Glomerular visceral epithelial cell (primary cell): ENCODE measurements at regions not wholly inside any gene's neighbourhood (a gene's known extent, or its start where the extent isn't known, plus 50 kb on each side); places are given as distances from the start of the nearest gene placed in this dataset.
"Not testable (repeated sequence)": the region's sequence is repeated elsewhere in the genome, so short reads cannot be mapped to it uniquely, and the experiment has no call there.

ENCODE experiments used
- DNase-seq: peaks from one replicate; pipeline ENCODE4 v3.0.0-alpha.2; 2016; ENCODE audit errors: extremely low spot score

GRCh38 chr7:17090751-17091150, 207.7 kb upstream of the AHR start:
- no peak for DNase-seq

DNA sequence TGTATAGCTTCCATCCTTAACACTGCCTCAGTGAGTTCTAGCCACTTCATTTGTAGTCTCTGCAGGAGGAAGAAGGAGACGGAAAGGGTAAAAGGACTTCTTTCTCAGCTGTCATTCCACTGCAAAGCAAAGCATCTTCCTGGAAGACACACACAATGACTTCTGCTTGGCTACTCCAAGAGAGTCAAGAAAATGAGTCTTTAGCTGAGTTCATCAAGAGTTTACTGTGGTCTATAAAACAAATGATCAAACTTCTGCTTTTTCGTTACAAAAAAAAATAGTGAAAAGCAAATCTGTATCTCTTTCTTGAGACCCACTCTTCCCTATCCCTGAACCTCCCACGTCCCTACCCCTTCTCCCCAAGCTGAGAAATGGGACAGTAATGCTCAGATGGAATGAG, 205.0 kb upstream of the AHR start:
- no peak for DNase-seq

DNA sequence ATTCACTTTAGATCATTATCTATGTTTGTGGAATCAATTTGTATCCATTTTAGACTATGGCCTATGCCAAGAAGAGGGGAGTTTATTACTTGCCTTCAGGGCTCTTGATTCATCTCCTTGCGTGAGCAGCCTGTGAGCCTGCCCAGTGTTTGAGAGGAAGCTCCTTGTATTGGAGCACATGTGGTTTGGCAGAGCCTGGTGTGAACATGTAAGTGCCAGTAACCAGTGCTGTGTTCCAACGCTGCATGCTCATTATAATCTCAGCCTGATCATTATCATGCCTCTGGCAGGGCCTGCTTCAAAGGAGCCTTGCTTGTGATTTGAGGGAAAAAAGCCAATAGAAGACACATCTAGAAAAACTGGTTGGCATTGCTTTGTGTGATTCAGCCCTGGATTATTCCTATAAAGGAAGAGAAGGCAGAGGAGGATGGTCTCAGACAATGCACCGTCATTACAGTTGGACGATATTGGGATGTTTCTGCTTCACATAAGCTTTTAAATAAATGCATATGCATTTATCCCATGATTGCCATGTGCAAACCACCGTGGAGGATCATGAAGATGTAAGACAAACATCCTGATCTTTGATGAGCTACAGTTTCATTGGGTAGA, 203.4 kb upstream of the AHR start:
- no peak for DNase-seq

DNA sequence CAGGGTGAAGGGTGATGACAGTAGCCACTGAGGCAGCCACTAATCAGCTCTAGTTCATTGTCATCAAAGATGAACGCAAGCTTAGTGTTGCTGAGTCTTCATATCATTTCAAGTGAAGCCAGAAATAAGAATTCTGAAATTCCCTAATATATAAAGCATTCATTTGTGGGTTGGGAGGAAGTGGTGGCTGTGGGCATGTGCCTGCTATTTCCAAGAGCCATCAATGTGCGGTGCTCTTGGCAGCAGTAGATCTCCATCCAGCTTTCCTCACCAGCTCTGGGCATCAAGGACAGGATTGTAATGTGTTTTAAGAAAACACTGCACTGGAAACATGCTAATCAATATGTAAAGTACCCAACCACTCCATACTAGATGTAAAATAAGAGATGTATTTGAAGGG, 202.5 kb upstream of the AHR start:
- DNase-seq: no peak

DNA sequence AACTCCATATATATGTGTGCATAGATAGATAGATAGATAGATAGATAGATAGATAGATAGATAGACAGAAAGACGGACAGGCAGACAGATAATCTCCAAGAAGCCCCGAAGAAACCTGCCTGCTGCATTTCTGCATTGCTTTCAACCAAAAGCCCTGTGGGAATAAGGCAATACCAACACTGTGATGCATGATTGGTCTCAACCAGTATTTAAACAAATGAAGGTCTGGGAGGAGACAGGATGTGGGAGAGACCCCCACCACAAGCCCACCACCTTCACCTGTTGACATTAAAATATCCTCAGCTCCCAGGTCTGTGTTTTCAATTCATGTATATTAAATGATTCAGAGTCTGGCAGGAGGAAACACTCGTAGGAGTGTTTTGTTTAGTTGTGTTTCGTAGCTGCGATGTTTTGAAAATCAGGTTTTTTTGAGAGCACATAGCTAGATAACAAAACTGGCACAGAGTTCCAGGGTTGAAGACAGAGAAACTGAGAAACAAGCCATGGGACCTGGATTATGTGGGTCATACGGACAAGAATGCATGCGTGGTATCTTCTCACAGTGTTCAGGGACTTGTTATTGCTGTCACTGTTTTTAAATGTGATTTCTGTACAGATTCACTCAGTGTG, 200.7 kb upstream of the AHR start:
- no peak for DNase-seq

GRCh38 chr7:17098515-17098914, 199.9 kb upstream of the AHR start:
- no peak for DNase-seq

DNA sequence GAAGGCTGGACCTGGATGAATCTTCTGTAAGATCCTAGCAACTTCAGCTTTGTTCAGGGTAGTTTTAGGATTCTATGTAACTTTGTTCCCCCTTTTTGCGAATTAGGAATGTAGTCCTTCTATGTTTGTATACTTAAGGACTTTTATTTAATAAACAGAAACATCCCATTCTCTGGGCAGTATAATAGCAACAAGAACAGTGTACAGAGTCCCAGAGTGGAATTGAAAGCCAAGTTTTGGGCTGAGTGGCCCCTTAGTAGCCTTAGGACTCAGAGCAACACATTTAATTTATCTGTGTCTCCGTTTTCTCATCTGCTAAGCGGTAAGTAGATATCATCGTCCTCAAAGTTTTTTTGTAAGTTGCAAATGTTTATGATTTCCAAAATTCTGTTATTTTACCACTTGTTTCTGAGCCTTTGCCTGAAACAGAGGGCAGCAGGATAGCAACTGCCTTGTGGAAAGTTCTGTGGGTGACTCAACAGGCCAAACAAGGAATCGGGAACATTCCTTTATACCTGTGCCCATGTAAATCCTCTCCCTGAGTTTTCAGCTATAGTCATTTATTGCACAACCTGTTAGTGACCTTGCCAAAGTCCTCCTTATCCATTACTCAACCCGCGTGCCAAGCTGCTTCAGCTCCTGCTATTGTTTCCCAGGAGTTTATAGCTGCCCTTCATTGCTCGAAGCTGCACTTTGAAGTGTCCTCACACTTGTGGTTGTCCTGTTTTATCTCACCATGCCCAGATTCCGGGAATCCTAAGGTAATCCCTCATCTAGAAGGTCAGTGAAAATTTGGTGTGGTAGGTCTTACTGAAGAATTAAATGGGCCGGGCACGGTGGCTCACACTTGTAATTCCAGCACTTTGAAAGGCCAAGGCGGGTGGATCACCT, 199.1 kb upstream of the AHR start:
- peak; percentile 3 for DNase-seq

- DNase-seq: not testable (repeated sequence)
These were observed 198.4 kb upstream of the AHR start for GRCh38 chr7:17099974-17100509.

GRCh38 chr7:17101207-17101696, 197.2 kb upstream of the AHR start:
- DNase-seq: no peak

DNA sequence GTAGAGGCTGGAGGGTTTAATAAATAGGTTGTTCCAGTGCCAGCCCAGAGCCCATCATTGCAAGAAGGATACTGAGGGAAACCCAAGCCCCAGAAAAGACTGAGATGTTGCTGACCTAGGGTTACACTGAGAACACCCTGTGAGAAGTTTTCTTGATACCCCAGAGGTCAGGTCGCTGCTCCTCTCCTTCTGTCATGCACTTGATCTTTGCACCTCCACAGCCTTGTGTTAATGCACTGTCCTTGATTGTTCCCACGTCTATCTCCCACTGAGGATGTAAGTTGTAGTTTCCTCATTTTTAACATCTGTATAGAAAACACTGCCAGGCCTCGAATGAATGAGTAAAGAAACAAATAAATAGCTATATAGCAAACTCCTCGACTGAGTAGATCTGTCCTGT, 195.3 kb upstream of the AHR start:
- DNase-seq: no peak

GRCh38 chr7:17103984-17104383, 194.5 kb upstream of the AHR start:
- DNase-seq: no peak

DNA sequence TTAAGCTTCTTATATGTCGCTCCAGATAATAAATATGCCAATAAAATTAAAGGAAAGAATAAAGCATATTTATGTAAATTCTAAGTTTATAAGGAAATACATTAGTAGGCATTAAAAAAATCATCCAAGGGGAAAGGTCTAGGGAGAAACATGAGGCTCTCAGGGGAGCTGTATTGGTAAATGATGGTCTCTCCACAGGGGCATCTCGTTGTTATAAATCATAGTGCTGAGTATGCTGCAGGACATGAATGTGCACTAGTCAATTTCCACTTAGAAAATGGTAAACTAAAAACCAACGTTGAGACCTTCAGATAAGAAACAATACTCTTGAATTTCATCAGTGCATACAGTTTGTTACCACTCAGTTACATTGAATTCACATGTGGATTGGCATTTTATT, 194.0 kb upstream of the AHR start:
- no peak for DNase-seq

DNA sequence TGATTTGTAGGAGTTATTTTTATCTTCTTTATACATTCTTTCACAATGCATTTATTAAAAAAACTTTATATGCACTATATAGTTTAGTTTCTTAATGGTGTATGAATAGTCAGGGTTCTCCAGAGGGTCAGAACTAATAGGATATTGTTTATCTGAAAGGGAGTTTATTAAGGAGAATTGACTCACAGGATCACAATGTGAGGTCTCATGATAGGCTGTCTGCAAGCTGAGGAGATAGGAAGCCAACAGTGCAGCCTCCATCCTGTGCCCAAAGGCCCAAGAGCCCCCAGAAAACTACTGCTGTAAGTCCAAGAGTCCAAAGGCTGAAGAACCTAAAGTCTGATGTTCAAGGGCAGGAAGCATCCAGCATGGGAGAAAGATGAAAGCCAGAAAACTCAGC, 192.8 kb upstream of the AHR start:
- no peak for DNase-seq

- no peak for DNase-seq
These were observed 190.3 kb upstream of the AHR start for GRCh38 chr7:17108049-17108584.

- DNase-seq: no peak
These were observed 189.4 kb upstream of the AHR start for GRCh38 chr7:17109020-17109419.

DNA sequence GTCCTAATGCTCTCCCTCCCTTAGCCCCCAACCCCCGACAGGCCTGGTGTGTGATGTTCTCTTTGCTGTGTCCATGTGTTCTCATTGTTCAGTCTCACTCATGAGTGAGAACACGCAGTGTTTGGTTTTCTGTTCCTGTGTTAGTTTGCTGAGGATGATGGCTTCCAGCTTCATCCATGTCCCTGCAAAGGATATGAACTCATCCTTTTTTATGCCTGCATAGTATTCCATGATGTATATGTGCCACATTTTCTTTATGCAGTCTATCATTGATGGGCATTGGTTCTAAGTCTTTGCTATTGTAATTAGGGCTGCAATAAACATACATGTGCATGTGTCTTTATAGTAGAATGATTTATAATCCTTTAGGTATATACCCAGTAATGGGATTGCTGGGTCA, 184.7 kb upstream of the AHR start:
- not testable (repeated sequence) for DNase-seq

DNA sequence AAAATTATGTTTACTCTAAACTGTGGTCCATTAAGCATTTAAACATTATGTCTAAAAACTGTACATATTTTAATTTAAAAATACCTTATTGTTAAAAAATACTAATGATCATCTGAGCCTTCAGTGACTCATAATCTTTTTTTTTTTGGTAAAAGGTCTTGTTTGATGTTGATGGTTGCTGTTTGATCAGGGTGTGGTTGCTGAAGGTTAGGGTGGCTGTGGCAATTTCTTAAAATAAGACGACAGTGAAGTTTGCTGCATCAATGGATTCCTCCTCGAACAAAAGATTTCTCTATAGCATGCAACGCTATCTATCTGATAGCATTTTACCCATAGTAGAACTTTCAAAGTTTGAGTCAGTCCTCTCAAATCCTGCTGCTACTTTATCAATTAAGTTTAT, 180.0 kb upstream of the AHR start:
- DNase-seq: no peak

GRCh38 chr7:17120756-17121155, 177.7 kb upstream of the AHR start:
- no peak for DNase-seq

DNA sequence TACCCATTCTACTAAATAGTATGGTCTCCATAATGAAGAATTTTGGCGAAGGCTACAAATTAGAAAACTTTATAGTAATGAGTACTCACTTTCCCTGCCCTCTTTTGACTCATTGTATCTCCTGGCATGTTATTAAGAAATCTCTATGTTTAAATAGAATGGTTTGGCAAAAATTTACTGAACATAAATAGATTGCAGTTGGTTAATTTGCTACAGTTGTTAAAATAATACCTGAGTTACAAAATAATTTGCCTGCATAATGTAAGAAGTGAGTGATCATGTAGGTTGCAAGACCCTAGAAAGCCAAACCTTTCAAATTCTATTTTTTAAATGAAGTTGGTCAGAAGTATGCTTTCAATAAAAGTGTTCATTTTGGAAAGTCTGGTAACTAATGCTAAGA, 176.8 kb upstream of the AHR start:
- no peak for DNase-seq

DNA sequence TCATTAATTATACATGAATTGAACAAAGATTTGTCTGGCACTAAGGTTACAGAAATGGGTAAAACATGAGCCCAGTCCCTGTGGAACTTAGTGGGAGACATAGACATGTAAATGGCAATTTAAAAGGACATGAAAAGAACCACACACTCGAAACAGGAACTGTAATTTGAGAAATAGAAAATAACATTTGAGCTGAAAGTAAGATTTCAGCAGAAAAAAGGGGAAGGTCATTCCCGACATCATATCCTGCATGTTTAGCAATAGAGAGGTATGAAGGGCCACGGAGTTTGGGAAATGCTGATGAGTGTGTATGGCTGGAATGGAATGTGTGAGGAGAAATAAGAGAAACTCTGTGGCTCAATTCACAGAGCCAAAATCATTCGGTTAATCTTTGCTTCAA, 175.4 kb upstream of the AHR start:
- DNase-seq: no peak

DNA sequence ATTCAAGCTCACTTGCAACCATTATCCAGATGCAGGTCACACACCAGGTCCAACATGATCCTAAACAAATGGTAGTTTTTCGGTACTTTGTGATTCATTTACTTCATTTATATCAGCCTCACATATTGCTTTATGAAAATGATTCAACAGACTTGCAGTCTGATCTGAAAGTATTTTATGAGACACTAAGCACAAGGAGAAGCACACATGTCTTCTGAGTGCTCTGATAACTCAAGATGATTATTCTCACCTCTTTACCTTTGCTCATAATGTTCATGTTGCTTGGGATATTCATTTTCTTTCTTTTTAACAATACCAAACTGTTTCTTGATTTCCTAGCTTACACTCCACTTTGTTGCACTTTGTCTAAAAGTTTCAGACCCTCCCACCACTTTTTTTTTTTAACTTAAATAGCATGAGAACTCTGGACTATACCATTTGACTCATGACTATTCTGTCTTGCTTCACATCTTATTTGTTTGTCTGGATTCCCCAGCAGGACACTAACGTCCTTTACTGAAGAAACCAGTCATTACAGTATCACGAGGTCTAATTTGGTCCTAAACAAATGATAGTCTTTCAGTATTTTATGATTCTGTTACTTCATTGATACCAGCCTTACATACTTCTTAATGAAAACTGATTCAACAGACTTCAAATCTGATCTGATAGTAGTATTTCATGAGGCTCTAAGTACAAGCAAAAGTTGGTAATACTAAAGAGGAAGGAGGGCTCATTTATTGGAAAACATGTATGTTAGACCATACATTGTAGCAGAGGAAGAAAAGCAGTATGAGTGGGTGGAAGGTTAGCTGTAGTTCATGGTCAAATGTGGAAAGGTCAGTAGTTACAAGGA, 171.8 kb upstream of the AHR start:
- no peak for DNase-seq
